HG02588 (cell line): ENCODE measurements at regions not wholly inside any gene's neighbourhood (a gene's known extent, or its start where the extent isn't known, plus 50 kb on each side); places are given as distances from the start of the nearest gene placed in this dataset.

Source experiments
- ATAC-seq: cut with Tn5 transposase; IDR thresholded peaks from one replicate; pipeline ENCODE4 v1.9.1; 2021; ENCODE audit warnings: mild to moderate bottlenecking, moderate library complexity; ENCODE audit not compliant: unreplicated experiment

GRCh38 chr2:145855142-145855541 lies 1335.2 kb upstream of the ZEB2 start:
- no peak for ATAC-seq

DNA sequence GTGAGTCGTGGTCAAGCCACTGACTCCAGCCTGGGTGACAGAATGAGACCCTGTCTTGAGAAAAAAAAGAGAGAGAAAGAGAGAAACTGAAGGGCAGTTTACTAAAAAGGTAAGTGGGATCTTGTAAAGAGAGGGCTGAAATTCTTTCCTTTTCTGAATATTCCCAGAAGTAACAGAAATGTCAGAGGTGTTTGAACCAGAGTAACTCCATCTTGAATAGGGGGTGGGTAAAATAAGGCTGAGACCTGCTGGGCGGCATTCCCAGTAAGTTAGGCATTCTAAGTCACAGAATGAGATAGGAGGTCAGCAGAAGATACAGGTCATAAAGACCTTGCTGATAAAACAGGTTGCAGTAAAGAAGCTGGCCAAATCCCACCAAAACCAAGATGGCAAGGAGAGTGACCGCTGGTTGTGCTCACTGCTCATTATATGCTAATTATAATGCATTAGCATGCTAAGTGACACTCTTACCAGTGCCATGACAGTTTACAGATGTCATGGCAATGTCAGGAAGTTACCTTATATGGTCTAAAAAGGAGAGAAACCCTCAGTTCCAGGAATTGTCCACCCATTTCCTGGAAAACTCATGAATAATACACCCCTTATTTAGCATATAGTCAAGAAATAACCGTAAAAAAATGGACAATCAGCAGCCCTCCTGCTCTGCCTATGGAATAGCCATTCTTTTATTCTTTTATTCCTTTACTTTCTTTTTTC lies 1334.3 kb upstream of the ZEB2 start:
- ATAC-seq = no peak

- ATAC-seq = no peak
Measured at GRCh38 chr2:145851730-145852129, 1331.8 kb upstream of the ZEB2 start.

GRCh38 chr2:145849466-145849865 lies 1329.5 kb upstream of the ZEB2 start:
- ATAC-seq = no peak

- ATAC-seq = no peak
Measured at GRCh38 chr2:145846982-145847381, 1327.1 kb upstream of the ZEB2 start.

- ATAC-seq = no peak
Measured at GRCh38 chr2:145845923-145846322, 1326.0 kb upstream of the ZEB2 start.

GRCh38 chr2:145845207-145845894 lies 1325.4 kb upstream of the ZEB2 start:
- no peak for ATAC-seq

DNA sequence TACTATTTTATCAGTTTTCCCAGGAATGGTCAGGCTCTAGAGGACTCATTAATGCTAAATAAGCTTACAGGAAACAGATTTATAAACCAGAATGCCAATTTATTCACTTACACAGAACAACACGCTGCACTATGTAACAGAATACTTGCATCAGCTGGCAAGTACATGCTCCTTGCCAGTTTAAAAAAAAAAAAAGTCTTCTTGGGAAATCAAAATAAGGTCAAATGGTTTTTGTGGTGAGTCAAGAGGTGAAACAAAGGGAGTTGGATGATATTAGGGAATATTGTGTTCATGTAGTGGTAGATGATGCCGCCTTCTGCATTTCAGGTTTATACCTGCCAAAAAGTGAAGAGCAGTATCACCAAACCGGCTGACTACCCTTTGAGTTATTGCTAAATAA lies 1322.1 kb upstream of the ZEB2 start:
- ATAC-seq = no peak

- ATAC-seq = no peak
Measured at GRCh38 chr2:145836986-145837385, 1317.1 kb upstream of the ZEB2 start.

GRCh38 chr2:145835665-145836064 lies 1315.7 kb upstream of the ZEB2 start:
- no peak for ATAC-seq

DNA sequence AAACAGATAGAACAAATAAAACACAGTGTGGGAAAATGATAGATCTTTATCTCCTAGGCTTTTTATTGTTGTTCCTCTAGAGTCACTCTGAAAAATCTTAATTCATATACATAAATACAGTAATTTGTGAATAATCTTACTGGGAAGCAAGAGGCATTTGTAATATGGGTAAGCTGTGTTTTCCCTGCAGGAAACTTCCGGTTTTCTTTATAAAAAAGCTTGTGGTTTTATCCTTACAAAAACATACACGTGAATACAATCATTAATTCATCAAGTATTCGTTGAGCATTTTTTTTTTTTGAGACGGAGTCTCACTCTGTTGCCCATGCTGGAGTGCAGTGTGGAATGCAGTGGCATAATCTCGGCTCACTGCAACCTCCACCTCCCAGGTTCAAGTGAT lies 1312.8 kb upstream of the ZEB2 start:
- no peak for ATAC-seq

- no peak for ATAC-seq
Measured at GRCh38 chr2:145829931-145830330, 1310.0 kb upstream of the ZEB2 start.

DNA sequence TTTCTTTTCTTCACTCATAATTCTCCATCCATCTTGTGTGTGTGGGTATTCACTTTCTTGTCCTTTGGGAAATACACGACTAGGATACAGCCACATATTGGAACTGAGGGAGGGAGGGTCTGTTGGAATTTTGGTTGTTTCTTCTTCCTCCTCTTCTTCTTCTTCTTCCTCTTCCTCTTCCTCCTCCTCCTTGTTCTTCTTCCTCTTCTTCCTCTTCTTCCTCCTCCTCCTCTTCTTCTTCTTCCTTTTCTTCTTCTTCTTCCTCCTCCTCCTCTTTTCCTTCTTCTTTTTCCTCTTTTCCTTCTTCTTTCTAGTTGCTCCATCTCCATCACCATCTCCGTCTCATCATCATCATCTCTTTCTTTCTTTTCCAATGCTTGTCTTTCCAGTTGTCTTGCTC lies 1307.3 kb upstream of the ZEB2 start:
- no peak for ATAC-seq

- no peak for ATAC-seq
Measured at GRCh38 chr2:145824384-145824783, 1304.5 kb upstream of the ZEB2 start.

DNA sequence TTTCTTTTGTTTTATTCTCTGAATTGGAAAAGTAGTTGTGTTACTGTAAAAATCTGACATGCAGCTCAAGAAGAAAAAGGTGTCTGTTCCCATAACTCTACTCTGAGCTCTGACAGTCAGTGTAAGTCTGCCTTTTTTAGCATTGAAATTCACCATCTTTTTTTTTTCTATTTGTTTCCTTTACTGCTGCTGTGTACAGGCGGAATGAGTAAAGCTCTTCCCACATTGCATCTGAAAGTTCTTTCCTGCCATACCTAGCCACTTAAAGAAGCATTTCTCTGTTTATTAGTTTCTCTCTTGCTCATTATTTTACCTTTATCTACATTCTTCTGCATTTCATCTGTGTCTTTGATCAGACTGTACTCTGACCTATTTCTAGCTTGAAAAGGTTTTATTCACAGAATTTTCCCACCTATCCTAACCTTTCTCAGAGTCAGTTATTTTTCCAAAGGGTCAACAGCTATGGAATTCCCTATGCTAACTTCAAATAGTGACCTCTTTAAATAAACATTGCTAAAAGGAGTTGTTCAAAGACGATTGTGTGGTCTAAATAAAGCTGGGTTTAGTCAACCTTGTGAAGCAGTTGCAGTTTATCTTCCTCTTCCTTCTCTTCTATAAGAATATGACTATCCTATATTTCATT lies 1303.1 kb upstream of the ZEB2 start:
- ATAC-seq = no peak

GRCh38 chr2:145820651-145821050 lies 1300.7 kb upstream of the ZEB2 start:
- no peak for ATAC-seq

DNA sequence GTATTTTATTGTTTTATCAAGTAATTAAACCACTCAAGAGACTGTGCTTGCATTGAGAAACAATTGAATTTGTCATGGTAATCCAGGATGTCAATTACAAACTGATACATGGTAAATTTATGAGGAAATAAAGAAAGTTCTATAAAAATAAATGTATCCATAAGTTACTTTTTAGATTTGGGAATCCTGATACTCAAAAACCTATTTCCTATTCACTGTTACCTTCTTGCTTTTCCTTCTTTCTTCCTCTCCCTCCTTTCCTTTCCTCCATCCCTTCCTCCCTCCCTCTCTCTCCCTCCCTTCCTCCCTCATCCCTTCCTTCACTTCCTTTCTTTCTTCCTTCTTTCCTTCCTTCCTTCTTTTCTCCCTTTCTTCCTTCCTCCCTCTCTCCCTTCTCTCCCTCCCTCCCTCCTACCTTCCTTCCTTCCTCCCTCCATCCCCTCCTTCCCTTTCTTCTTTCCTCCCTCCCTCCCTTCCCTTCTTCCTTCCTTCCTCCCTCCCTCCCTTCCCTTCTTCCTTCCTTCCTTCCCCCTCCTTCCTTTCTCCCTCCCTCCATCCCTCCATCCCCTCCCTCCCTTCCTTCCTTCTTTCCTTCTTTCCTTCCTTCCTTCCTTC lies 1299.1 kb upstream of the ZEB2 start:
- ATAC-seq = no peak

DNA sequence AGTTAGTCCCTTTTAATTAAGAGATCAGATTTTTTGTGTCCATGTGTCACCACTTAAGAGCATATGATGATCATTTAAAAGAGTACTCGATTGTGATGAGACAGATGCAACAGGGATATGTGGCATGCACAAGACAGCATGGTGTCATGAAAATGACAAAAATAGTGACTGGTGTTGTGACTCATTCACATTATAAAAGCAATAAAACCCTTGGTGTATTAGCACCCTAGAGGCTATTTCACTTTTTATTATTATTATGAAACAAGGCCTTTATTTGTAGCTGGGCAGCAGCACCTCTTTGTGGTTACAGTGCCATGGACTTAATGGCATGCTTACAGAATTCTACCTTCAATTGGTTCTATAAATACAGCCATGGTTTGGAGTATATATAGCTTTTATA lies 1296.0 kb upstream of the ZEB2 start:
- no peak for ATAC-seq

DNA sequence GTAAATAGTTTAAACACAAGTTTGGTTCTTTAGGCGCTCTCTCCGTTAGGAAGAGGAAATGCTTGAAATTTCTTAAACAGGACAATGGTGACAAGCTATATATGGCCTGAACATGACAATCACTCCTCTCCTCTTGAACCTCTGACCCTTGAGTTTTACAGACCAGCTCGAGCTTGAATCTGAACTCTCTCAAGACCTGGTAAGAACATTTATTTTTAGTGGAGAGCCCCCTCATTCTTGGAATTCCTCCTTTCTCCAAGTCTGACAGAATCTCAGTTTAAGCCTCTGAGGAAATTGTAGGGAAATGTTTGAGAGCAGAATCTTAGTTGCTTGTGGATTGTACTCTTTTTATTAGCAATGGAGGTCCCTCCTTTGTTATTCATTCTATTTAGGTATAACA lies 1293.6 kb upstream of the ZEB2 start:
- no peak for ATAC-seq

DNA sequence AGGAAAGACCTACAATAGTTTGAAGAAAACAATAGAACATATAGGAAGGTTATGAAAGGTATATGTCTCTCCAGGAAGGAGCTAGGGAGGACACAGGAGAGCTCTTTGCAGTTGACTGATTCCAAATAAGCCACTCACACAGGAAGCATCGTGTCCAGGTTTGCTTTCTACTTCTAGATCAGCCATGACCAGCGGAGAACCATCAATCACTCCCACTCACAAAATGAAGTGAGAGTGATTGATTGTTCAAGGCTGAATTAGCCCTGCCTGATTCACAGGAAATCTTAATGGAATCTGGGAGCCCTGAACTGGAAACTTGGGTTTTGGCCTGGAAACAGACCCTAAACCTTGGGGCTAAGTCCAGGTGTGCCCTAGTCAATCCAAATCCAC lies 1292.2 kb upstream of the ZEB2 start:
- no peak for ATAC-seq

DNA sequence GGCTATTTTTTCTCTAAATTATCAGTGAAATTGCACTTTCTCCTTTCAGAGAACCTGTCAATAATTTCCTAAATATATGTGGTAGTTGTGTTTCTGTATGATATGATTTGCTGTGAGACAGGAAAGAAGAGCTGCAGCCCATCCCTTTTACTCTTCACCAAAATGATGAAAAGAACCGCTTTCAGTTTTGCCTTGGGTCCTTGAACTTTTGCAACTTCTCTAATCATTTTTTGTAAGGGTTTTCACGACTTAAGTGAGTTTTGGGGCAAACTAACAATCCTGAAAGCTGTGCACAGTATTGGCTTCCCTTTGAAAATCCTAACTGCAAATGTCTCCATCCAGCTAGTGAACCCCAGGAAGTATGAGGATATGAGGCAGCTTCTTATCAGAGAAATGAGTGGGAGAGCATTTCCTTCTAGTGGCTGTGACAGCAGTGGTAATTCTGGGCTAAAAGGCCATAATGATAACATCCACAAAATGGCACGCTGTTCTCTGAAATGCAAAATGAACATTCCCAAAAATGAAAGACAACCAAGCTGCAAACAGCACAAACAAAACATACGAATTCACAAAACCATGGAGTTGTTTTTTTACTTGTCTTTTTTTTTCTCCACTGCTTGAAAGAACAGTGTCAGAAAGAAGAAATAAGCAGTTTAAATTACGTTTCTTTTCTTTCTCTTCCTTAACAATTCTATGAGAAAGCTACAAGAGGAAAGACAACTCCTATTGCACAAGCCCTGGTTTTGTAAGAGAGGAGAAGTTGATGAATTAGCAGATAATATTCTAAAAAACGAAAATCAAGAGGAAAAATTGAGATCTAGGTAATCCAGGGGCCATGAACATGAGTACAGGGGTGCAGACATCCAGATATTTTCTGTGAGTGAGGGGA lies 1291.6 kb upstream of the ZEB2 start:
- ATAC-seq = no peak
